Stomach smooth muscle (tissue), 2 donors: ENCODE measurements at regions not wholly inside any gene's neighbourhood (a gene's known extent, or its start where the extent isn't known, plus 50 kb on each side); places are given as distances from the start of the nearest gene placed in this dataset.

ENCODE experiments used
- H3K27ac ChIP-seq: one replicate; pipeline ENCODE4 v1.7.0; 2013; ENCODE audit warnings: mild to moderate bottlenecking, low read length, inconsistent platforms
- H3K27me3 ChIP-seq, 2 donors: one replicate each; pipeline ENCODE4 v1.7.0; 2013; ENCODE audit warnings: low read length in 2 of 2; ENCODE audit not compliant: insufficient read depth in 2 of 2, control insufficient read depth in 1 of 2
- H3K36me3 ChIP-seq, 2 donors: one replicate each; pipeline ENCODE4 v1.7.0; 2013; ENCODE audit warnings: low read length in 2 of 2; ENCODE audit not compliant: control insufficient read depth in 2 of 2, insufficient read depth in 2 of 2
- H3K4me1 ChIP-seq: one replicate; pipeline ENCODE4 v1.7.0; 2013; ENCODE audit warnings: low read length; ENCODE audit not compliant: control insufficient read depth, insufficient read depth
- H3K4me3 ChIP-seq, 2 donors: one replicate each; pipeline ENCODE4 v1.7.0; 2013; ENCODE audit warnings: low read length in 2 of 2
- H3K9ac ChIP-seq, 2 donors: one replicate each; pipeline ENCODE4 v1.7.0; 2013; ENCODE audit warnings: low read length in 2 of 2, mild to moderate bottlenecking in 1 of 2
- H3K9me3 ChIP-seq, 2 donors: one replicate each; pipeline ENCODE4 v1.7.0; 2013; ENCODE audit warnings: low read length in 2 of 2; ENCODE audit not compliant: control insufficient read depth in 2 of 2
- donor health status: healthy.
- donor health status: Pancreatic carcinoma.

DNA sequence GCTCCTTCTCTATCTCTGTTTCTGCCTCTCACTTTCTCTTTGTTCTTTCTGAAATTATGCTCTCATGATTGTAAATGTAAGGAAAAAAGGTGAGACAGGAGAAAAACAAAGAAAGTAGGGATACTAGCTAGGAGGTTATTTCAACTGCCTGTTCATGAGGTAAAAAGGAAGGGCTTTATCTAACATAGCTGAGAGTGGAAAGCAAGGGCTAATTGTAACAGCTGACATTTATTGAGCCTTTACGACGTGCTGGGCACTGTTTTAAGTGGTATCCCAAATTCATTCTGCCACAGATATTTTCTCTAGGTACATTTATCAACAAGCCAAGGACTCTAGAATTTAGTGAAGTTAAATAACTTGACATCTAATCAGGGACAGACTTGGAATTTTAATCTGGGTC is 133.1 kb upstream of the GNPDA2 start:
- Histone ChIP-seq H3K27ac (no peak overlapping the region), H3K36me3 (no peaks in the 10 kb centered on the region), H3K4me1 (no peaks in the 10 kb centered on the region), H3K4me3 (no peak overlapping the region), H3K9me3 (no peaks in the 10 kb centered on the region), H3K9ac (no peak overlapping the region), H3K27me3 (no peaks in the 10 kb centered on the region)

DNA sequence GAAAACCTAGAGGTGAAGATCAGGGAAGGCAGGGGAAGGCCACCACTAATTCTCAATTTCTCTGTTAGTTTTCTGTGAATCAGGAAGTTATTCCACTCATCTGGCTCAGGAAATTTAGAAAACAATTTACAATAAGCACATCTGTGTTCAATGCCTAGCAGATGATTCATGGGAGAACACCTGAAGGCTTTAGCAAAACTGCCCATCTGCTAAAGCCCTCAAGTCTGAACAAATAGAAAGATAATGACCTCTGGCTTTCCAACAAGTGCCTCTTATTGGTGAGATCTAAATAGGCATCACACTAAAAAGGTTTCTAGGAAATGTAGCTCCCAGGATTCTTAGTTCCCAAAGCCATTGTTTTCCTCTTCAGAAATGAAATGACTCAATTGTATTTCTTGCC is 122.1 kb upstream of the GNPDA2 start:
- H3K27me3 ChIP-seq, result no peaks in the 10 kb centered on the region
- H3K4me1 ChIP-seq, result peaks cover 6% of the 10 kb centered on the region
- H3K9ac ChIP-seq, result no peak overlapping the region
- H3K36me3 ChIP-seq, result no peaks in the 10 kb centered on the region
- no peak overlapping the region for H3K4me3 ChIP-seq
- no peaks in the 10 kb centered on the region for H3K9me3 ChIP-seq
- no peak overlapping the region for H3K27ac ChIP-seq

DNA sequence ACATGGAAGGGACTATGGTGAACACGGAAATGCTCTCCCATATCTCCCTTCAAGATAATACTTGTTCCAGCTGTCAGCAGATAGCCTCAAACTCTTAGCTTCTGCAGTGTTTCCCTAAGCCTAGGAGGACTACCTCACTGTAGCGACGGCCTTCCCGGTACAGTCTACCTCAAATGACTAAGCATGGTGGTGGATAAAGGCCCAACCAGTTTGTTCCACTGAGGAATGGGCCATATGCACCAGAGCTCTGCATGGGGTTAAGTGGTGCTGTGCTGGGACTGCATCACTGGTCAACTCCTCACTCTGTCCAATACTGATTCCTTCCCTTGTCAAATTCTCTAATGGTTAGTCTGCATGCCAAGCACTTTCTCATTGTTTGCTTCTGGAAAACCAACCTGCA is 119.6 kb upstream of the GNPDA2 start:
- Histone ChIP-seq H3K4me3 (no peak overlapping the region), H3K4me1 (peaks cover 6% of the 10 kb centered on the region), H3K27ac (no peak overlapping the region), H3K9me3 (no peaks in the 10 kb centered on the region), H3K9ac (no peak overlapping the region), H3K27me3 (no peaks in the 10 kb centered on the region), H3K36me3 (no peaks in the 10 kb centered on the region)

DNA sequence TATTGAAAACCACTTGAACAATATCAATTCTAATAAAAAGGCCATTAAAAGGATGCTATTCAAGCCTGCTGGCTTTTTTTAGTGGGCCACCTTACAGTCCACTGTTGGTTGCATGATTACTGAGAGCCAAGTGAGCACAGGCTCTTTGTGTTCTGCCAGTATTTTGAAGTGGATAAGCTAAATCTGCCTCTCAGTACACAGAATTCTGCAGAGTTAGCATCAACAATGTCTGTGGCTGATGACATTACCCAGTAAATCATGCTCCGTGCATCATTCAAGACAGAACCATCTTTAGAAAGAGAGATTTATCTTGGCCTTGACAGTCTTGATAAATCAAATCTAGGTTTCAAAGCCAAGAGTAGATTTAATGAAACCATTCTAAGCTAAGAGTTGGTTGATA is 119.0 kb upstream of the GNPDA2 start:
- H3K4me3 ChIP-seq, result no peak overlapping the region
- no peak overlapping the region for H3K9ac ChIP-seq

DNA sequence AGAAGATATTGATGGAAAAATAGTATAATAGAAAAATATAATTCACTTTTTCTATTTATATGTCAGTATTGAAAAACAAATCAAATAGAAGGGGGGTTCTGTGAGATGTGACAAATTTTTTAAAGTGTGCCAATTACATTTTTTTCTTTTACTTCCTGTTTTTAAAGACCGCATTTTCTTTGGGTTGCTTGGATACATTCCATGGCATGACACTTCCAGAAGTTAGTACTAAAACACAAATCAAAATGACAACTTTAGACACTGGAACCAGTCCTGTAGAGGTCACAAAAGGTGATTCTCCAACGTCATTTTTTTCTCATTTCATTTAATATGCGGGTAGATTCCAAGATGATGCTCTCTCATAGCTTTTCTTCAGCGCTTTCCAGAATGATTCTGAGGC is 116.2 kb upstream of the GNPDA2 start:
- no peak overlapping the region for H3K4me3 ChIP-seq
- no peaks in the 10 kb centered on the region for H3K36me3 ChIP-seq
- H3K9ac ChIP-seq, result no peak overlapping the region
- H3K27me3 ChIP-seq, result no peaks in the 10 kb centered on the region
- no peaks in the 10 kb centered on the region for H3K9me3 ChIP-seq
- H3K4me1 ChIP-seq, result peaks cover 6% of the 10 kb centered on the region
- H3K27ac ChIP-seq, result no peak overlapping the region

More for the DNA sequence above, 119.0 kb upstream of the GNPDA2 start:
- Histone ChIP-seq H3K4me1 (peaks cover 6% of the 10 kb centered on the region), H3K36me3 (no peaks in the 10 kb centered on the region), H3K27me3 (no peaks in the 10 kb centered on the region), H3K27ac (no peak overlapping the region), H3K9me3 (no peaks in the 10 kb centered on the region)

DNA sequence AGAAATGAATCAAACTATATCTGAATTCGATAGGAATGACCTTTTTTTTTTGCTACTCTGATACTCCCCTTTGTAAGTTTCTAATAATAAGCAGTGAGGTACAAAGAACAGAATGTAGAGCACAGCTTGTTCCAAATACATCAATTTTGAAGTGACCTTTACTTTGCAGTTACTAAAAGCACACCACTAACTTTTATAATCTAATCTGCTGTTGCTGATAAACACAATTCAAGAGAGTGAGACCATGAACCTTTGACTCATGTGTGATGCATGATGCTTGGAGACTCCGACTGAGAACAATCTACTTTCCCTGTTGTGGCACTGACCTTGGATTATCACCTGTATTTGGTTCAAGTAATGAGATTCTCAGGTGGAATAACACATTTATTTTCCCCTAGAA is 91.6 kb upstream of the GNPDA2 start:
- no peaks in the 10 kb centered on the region for H3K36me3 ChIP-seq
- H3K9me3 ChIP-seq, result peaks cover 0 to 8% of the 10 kb centered on the region in 2 donors
- no peak overlapping the region for H3K4me3 ChIP-seq
- peak overlapping the region; percentile 7 for H3K27ac ChIP-seq
- no peak overlapping the region for H3K9ac ChIP-seq
- H3K27me3 ChIP-seq, result no peaks in the 10 kb centered on the region
- peaks cover 8% of the 10 kb centered on the region for H3K4me1 ChIP-seq

DNA sequence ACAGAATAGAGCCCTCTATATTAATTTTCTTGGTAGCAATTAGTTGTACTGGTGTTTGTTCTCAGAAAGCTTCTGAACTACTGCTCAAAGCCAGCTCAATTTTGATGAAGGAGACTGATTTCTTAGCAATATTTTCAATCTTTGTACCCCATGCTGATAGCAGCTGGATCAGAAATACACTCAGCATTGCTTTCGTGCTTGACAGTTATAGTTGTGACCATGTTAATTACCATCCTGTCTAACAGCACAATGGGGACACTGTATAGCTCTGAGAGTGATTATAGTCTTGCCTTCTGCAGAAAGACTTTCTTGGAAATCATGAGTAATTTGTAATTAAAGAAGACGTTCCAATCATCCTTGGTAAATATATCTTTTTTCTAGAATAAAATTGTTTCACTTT is 79.7 kb upstream of the GNPDA2 start:
- Histone ChIP-seq H3K4me1 (no peaks in the 10 kb centered on the region), H3K36me3 (no peaks in the 10 kb centered on the region), H3K27ac (no peak overlapping the region), H3K27me3 (no peaks in the 10 kb centered on the region), H3K9ac (no peak overlapping the region), H3K4me3 (no peak overlapping the region), H3K9me3 (no peaks in the 10 kb centered on the region)

DNA sequence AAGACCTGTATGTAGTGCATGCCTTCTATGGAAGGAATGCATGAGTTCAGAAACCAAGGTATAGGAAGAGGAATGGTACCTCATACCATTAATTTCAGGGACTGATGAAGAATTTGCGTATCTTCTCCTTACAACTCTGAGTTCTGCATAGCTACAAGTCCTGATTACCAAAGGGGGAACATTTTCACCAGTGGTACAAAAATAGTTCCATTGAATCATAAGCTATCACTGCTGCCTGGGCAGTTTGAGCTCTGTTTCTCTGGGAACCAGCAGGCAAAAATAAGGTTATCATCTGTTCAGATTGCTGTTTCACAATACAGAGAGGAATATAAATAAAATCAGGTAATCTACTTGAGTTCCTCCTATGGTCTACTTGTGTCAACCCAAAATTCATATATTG is 77.9 kb upstream of the GNPDA2 start:
- H3K27ac ChIP-seq, result no peak overlapping the region
- H3K9me3 ChIP-seq, result no peaks in the 10 kb centered on the region
- H3K36me3 ChIP-seq, result no peaks in the 10 kb centered on the region
- no peak overlapping the region for H3K9ac ChIP-seq
- no peaks in the 10 kb centered on the region for H3K4me1 ChIP-seq
- H3K4me3 ChIP-seq, result no peak overlapping the region
- no peaks in the 10 kb centered on the region for H3K27me3 ChIP-seq

DNA sequence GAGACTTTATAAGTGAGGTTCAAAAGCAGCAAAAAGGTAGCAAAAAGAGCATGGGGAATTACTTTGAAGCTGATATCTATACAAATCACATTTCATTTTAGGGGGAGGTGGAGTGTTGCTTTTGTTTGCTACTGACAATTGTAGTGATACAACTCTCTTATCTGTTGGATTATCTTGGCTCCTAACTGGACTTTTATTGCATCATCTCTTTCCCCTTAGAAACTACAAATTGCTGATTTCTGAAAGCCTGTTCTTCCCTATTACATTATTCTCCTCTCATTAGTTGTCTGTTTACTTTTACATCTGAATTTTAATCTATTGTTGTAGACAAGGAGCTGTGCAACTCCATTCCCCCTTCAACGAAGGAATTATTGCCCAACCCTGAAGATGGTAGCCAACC is 75.0 kb upstream of the GNPDA2 start:
- no peak overlapping the region for H3K27ac ChIP-seq
- H3K9me3 ChIP-seq, result peaks cover 2 to 3% of the 10 kb centered on the region in 2 donors
- no peaks in the 10 kb centered on the region for H3K36me3 ChIP-seq
- H3K9ac ChIP-seq, result no peak overlapping the region
- no peaks in the 10 kb centered on the region for H3K27me3 ChIP-seq
- no peaks in the 10 kb centered on the region for H3K4me1 ChIP-seq
- no peak overlapping the region for H3K4me3 ChIP-seq

DNA sequence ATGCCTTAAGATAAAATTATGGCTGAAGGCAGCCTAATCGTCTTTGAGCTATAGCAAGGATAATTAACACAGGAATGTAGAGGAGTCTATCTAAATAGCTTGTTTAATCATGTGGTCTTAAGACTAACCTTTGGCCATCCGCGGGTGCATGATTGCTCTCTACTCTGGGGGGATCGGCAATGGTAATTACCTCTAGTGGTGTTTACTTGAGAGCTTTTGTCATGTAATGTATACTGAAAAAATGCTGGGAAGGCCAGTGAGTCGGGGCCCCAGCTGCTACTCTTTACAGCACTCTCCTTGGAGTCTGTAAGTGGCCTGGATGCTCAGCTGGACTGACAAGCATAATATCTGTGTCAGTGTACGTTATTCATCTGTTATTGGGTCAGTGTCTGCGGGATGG is 65.5 kb upstream of the GNPDA2 start:
- H3K9ac ChIP-seq, result no peak overlapping the region
- H3K9me3 ChIP-seq, result peaks cover 0 to 3% of the 10 kb centered on the region in 2 donors
- no peaks in the 10 kb centered on the region for H3K36me3 ChIP-seq
- no peak overlapping the region for H3K4me3 ChIP-seq
- H3K27me3 ChIP-seq, result no peaks in the 10 kb centered on the region
- no peaks in the 10 kb centered on the region for H3K4me1 ChIP-seq
- H3K27ac ChIP-seq, result no peak overlapping the region

DNA sequence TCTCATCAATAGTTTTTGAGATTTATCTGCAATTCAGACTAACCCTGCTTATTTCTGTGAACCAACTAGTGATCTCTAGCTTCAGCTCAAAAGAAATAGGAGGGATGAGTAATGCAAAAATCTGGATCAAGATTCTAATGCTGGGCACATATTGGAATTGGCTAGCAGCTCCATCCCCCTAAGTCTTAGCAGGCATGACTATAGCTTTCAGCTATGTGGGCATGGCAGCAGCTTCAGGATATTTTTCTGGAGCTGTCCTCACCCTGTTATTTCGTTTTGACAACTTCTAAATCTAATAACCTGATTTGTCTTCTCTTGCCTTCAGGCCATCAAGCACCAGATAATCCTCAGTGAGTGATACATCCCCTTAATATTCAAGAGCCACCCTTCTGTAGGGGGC is 50.8 kb upstream of the GNPDA2 start:
- H3K4me1 ChIP-seq, result no peaks in the 10 kb centered on the region
- no peaks in the 10 kb centered on the region for H3K27me3 ChIP-seq
- no peak overlapping the region for H3K9ac ChIP-seq
- no peaks in the 10 kb centered on the region for H3K36me3 ChIP-seq
- no peaks in the 10 kb centered on the region for H3K9me3 ChIP-seq
- no peak overlapping the region for H3K4me3 ChIP-seq
- no peak overlapping the region for H3K27ac ChIP-seq
